ENCODE measurements at regions not wholly inside any gene's neighbourhood (a gene's known extent, or its start where the extent isn't known, plus 50 kb on each side); places are given as distances from the start of the nearest gene placed in this dataset.
"Not testable (repeated sequence)": the region's sequence is repeated elsewhere in the genome, so short reads cannot be mapped to it uniquely, and the experiment has no call there.

DNA sequence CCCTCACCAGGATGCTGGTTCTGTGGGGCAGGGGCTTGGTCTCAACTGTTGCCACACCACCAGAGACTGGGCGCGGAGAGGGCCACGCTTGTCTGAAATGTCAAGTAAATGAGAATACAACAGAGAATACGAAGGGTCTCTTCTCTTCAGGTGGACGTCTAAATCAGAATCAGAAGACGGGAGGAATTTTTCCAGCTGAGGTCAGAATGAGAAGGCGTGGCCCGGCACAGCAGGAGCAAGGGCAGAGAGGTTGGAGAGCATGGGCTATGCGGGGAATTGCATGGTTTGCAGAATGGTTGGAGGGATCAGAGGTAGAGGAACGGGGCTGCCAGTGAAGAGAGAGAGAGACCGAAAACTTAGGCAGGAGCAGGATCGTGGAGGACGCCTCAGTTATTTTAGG is 337.9 kb downstream of the QKI start:
- DNase-seq: no peak

DNA sequence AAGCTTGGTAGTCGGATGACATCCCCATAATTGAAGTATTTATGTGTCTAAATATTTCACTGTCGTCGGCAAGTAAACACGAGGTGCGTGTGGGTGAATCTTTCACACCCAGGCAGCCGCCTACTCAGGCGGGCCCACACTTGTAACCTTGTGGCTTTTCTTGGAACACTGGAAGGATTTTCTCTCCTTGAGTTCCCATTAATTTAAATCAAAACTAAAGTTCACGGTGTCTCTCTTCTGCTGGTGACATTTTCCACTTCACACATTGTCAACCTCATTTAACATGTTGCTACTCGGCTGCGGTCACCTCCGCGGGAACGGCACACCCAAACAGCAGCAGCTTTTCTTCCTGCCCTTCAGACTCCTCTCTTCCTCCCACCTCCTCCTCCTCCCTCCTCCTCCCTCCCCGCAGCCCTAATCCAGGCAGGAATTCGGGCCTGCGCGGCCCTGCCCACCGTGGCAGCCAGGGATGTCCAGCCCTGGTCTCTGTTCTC is 336.6 kb downstream of the QKI start:
- peak; percentile 23 for DNase-seq

DNA sequence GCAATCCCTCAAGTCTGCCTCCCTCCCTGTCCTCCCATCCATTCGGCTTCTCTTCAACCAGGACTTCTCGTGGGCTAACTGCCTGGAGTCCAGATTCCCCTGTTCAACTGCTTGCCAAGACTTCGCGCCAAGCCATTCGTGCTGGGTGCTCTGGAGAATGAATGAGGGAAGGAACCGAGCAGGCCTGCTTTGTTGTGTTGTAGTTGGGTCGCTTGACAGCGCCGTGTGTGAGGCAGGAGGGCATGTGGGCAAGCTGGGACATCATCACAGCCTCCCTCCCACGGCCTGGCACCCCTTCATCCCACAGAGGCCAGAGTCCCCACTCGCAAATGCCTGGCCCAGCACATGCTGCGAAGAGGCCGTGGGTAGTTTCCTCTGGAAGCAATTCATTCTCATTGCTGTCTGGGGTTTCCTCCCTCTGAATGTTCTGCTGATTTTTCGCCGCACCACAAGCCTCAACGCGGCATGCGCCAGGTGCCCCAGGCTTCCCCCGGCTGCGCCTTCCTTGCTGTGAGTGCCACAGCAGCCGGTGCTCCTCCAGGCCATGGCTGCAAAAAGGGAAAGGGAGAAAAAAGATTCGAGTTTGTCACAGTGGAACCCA is 336.0 kb downstream of the QKI start:
- no peak for DNase-seq

DNA sequence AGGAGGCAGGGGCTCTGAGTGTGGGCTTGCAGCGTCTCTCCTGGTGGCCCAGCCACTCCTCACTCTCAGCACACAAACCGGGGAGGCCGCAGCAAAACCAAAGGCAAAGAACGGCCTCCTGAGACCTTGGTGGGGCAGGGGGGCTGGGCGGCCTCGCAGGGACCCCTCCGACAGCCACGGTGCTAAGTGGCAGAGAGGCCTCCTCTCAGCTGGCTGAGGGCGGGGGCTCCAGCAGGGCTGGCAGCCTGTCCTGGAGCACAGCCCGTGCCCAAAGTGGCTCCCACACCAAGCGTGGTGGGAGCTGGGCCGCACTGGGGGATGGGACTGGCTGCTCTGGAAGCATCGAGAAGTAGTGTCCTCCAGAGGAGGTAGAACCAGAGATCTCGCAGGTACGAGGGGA is 334.4 kb downstream of the QKI start:
- no peak for DNase-seq

DNA sequence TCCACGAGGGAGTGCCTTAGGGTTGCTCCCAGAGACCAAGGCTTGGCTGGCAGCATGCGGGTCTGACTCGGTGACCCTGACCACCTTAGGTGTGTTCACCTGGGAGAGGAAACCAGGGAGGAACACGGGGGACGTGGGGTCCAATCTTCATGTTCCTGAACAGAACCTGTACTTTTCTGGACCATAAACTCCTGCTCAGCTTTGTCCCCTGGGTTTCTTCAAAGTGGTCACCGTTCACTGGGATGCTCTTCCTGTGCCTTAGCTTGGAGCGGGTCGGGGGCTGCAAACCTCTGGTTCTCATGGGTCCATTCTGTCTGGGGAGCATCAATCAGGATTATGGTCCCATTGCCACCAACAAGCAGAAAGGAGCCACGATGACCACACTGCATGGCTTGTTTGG is 333.5 kb downstream of the QKI start:
- no peak for DNase-seq

DNA sequence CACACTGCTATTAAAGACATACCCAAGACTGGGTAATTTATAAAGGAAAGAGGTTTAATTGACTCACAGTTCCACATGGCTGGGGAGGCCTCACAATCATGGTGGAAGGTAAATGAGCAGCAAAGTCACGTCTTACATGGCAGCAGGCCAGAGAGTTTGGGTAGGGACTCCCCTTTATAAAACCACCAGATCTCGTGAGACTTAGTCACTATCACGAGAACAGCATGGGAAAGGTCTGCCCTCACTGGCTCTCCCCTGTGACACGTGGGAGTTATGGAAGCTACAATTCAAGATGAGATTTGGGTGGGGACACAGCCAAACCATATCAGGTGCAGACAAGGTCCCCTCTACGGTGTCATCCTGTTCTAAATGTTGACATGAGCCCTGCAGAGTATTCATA is 332.5 kb downstream of the QKI start:
- not testable (repeated sequence) for DNase-seq

DNA sequence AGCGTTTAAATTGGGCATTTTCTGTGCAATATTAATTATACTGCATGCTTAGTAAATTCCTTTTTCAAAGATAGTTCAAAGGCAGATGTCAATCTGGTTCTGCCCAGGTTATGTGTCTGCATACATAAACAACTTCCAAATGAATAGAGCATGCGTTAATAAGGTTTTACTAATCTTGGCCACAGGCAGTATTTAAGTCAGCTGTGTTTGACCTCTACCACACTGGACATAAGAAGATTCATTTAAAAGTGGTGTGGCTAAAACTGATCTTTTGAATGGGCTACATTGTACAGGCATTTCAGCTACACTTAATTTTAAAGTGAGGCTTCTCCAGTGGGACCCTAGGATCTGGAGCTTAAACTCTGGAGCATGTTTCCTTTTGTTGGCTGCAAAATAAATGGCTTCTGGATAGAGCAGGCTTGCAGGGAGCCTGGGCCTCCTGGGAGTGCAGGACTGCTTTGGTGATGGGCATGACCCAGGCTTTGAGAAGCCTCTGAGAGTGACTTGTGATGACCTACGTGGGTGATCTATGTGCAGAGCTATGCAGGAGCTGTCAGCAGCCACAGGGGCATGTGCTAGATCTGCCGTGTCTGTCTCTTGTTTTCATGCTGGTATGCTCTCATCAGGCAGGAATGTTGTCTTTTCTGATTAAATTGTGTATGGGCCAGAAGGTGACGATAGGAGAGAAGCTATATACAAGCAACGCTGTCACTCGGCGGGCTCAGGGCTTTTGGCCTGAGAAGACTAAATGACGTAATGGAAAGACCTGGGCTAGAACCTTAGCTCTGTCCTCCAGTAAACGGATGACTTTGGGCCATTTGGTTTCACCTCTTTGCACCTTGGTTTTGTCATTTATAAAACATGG is 331.2 kb downstream of the QKI start:
- peak; percentile 39 for DNase-seq

DNA sequence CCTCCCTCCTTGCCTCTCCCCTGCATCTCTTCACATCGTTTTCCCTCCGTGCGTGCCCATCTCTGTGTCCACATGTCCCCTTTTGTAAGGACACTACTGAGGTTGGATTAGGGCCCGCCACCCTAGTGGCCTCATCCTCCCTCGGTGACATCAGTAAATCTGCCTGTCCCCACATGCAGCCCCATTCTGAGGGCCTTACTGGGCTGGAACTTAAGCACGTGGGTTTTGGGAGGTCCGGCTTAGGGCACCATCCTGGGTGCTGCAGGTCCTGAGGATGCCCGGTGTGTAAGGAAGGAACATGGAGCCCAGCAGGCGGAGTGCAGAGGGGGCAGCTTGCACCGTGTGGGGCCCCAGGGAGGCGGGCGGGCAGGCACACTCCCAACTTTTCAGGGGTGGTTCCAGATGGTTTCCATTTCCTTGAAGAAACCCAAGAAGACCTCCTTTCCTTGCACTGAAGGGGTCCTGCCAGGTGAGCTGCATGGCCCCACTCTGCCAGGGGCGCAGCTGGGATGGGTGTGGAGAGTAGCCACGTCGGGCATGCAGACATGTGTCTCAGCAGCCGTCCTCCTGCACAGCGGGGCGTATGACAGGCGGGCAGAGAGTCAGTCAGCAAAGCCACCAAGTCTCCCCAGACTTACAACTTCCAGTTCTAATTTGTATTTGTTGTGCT is 329.9 kb downstream of the QKI start:
- no peak for DNase-seq

DNA sequence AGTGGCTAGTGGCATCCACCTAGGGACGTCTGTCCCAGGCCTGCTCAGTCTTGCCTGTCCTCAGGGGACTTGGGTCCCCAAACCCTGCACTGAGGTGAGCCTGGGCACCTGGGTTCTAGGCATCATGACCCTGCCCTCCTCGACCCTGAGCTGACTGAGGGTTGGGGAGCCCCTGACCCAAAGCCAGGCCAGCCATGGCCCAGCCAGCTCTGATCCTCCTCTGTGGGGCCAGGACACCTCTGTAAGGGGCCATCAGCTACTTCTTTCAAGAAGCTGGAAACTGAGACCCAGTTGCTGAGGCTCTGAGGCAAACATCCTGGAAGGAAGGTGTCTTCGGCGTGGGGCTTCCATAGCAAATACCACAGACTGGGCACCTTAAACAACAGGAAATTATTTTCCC is 329.3 kb downstream of the QKI start:
- DNase-seq: no peak

DNA sequence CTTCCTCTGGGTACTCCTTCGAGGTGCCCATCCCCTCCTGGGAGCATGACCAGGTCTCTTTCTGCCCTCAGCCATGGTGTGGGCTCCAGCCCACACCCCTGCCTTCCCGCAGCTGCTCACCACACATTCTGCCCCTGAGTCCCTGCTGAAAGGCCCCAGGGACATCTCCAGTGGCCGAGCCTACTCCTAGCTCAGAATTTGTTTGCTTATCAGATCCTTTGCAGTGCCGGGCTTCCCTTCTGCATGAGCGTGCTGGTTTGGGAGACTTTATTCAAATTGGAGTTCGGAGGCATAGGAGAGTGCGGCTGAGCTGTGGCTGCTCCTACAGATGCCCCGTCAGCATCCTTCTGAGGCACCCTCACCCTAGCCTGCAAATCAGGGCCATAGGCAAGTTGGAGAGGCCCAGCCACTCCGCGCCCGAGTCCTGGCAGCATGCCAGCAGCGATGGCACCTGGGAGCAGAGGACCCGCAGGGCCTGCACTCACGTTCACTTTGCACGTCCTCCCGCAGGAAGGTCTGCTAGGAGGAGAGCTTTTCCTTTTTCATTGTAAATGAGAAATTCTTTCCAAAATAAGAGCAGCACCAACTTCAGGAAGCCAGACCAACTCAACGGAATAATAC is 327.3 kb downstream of the QKI start:
- no peak for DNase-seq

DNA sequence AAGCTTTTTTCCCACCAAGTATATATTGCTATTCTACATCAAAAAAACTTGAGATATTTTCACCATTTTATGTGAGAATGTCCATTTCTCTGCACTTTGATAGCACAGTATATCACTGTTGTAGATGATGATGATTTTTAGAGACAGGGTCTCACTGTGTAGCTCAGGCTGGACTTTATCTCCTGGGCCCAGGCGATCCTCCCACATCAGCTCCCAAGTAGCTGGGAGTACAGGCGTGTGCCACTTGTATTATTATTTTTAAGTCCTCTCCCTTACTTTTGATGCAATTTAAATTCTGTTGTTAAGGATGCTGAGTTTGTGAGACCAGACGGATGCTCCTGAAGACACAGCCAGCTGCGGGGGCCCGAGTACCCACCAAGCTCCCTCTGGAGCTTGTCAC is 326.8 kb downstream of the QKI start:
- no peak for DNase-seq

DNA sequence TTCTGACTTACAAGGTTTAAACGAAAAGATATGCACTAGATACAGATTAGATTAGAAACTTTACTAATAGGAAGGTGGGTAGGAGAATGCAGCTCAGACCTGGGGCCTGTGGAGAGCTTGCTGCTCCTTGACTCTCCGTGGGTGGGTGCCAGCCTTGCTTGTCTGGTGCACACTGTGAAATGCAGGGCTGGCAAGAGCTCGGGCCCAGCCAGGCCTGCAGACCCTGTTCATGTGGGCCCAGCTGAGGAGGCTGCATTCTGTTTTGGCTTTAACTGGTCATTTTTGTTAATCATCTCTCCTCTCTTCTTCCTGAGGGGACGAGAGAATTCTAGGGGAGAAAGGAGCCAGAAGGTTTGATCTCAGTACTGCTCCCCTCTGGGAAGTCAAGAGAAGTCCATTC is 325.4 kb downstream of the QKI start:
- no peak for DNase-seq

DNA sequence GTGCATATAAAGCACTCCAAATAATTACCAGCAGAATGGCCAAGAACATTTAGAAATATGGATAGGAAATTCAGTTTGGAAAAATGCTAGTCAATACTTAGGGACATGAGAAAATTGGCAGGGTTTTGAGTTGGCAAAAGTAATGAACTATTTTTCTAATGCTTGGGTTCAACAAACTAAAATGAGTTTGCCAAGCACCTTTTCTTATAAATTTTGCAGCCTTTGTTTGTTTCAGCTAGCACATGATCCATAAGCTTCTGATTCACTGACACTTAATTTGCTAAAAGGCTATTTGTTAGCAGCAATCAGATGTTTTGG is 324.8 kb downstream of the QKI start:
- no peak for DNase-seq

DNA sequence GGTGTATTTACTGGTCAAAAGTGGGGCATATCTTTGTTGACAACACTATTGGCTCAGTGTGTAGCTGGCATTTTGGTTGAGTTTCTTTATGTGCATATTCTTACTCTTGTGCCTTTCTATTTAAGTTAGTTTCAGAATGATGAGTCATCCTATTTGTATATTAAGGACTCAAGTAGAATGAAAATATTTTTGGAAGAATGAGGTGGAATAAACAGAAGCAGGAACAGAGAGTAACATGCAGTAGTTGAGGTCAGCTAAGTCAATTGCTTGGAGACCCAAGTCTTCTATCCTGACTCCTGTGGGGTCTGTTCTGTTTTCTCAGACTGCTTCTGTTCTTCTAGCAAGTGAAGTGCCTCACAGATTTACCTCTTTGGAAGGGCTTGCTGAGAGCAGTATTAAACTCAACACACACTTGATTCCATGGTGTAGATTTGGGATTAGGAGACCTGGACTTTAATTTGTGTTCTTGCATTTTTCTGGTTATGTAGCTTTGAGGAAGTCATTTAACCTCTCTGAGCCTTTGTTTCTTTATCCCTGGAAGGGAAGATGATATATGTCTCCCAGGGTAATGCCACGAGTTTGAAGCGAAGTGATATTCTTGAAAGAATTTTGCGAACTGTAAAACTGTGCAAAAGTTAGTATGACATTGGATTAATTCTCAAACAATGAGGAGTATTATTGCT is 324.3 kb downstream of the QKI start:
- DNase-seq: no peak

DNA sequence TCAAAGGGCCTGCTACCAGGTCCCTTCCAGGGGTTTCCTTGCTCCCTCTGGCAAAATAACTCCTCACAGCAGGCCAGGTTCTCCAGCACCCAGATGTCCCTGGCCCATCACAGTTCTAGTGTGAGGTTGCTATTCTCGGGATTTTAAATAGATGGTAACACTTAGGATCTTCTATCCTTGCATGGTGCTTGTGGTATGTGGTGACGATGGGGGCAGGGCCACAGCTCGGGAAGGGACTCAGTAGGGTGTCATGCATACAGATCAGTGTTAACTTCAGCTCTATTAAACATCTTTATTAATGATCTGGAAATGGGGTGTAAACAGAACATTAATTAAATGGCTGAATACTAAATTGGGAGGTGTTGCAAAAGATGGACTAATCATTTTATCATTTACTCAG is 323.8 kb downstream of the QKI start:
- no peak for DNase-seq

DNA sequence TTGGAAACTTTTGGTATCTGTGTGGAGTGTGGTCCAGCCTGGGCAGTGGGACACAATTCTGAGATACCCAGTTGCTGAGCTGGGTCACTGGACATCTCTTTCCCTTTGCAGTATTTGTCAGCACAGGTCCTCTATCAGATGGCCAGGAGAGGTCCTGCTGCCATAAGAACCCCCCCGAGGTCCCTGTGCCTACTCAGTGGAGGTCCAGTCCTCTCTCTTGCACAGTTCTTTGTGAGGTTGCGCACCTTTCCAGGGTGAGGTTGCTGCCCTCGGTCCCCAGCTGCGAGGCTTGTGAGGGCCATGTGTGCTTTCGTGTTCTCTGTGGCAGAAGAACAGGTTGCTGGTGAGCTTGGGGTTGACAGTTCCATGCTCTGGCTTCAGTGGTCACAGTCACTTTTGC is 320.6 kb downstream of the QKI start:
- DNase-seq: no peak

DNA sequence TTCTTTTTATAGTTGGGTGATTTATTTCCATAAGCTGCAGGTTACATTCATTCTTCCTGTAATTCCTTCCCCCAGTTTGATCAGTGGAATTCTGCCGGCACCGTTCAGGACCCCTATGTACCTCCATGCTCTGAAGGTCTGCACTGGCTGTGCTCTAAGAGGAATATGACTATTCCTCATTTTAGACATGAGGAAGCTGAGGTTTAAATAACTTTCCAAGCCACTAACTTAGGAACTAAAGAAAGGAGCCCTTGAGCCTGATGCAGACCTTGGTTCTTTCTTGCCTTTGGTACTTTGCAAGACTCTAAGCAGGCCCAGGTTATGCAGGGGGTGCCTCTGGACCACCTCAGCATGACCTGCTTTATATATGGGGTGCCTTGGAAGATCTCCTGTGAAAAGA is 318.5 kb downstream of the QKI start:
- DNase-seq: no peak

DNA sequence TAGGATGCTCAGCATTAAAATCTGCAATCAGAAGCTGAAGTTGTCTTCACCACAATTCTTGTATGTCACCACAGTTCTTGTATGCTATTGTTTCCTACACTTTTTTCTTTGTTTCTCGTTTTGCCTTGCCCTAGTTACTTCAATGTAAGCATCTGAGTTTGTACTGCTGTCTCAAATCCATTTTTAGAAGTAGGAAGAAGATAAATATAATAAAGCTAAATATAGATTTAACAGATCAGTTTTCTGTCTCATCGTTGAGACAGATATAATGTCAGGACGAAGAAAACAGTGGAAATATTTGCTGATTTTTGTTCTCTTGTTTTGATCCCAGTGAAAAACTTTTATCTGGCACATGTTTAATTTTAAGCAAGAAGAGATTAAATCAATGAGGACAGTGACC is 318.0 kb downstream of the QKI start:
- no peak for DNase-seq

DNA sequence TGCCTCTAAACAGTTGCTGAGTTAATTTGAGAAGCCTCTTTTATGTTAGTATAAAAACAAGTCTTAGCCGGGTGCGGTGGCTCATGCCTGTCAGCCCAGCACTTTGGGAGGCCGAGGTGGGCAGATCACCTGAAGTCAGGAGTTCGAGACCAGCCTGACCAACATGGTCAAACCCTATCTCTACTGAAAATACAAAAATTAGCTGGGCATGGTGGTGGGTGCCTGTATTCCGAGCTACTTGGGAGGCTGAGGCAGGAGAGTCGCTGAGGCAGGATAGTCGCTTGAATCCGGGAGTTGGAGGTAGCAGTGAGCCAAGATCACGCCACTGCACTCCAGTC is 317.5 kb downstream of the QKI start:
- DNase-seq: not testable (repeated sequence)

DNA sequence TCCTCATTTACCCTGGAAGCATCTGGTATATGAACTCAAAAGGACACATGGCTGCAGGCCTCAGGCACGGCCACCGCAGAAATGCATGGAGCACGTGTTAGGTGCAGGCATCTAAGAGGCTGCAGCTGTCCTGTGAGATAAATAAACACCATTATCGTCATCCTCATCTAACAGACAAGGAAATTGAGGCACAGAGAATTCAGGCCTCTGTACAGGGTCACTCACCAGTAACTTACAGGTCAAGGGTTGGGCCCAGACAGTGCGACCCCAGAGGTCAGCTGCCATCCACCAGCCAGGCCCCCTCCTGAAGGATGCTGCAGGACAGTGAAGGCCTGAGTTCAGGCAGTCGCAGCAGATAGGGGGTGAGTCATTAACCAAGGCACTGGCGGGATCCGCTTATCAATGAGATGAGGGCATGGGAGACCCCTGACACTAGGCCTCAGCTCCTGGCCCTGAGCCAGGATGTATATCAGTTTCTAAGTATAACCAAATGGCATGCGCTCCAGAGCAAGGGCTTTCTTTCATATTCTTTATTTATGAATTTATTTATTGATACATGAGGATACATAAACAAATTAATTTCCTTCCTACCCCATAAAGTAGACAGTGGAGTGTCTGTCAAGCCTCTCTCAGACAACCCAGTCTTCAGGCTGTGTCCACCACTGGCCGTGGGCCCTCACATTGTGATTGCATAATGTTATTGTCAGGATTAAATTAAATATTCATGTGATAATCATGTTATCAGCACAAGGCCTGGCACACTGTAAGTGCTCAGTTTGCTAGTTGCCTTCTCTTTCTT is 316.9 kb downstream of the QKI start:
- DNase-seq: no peak

DNA sequence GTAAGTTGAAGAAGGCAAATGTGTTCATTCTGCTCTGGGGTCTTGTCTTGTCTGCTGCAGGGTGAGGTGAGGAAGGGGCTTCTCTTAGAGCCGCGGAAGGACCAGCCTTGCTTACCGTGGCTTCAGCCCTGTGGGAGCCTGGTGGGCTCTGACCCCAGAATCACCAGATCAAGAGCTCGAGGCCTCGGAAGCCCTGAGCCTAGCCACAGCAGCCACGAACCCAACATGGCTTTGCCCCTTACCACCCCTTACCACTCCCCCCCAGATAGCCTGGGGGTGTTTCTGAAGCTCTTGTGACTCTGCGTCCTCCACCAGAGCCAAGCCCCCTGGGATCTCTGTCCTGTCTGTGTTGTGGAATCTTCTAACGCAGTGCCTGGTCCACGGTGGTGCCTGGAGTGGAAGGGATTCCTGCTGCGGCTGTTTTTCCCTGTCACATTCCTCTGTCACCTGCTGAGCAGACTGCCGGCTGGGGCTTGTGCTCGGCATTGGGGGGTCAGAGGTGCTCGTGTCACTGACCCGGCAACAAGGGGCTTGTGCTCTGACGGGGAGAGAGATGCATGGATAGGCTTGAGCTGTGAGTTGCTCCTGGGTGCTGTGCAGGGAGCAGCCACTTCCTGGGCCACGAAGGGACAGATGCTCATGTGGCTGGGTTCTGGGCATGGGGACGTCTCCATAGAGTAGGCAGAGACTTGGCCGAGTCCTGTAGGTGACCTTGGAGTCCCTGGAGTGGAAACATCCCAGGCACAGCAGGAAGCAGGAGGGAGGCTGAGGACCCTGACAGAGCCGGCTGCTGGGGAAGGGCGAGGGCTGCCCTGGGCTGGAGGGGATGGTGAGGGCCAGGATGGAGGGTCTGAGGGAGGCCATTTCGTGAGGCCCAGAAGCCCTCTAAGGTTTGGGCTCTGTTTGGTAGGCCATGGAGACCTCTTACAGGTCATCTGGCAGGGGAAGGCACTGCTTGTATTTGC is 316.0 kb downstream of the QKI start:
- no peak for DNase-seq

All from right kidney (tissue), 1 donor.